GM23338 (cell line): ENCODE measurements at regions not wholly inside any gene's neighbourhood (a gene's known extent, or its start where the extent isn't known, plus 50 kb on each side); places are given as distances from the start of the nearest gene placed in this dataset.
"Not testable (repeated sequence)": the region's sequence is repeated elsewhere in the genome, so short reads cannot be mapped to it uniquely, and the experiment has no call there.

Experiments used
- EZH2 ChIP-seq: fragments of 200-600 bp; sonication (generic); IDR thresholded peaks from one replicate; pipeline ENCODE4 v1.8.0; 2017; ENCODE audit warnings: antibody characterized with exemption, mild to moderate bottlenecking, low read depth; ENCODE audit not compliant: unreplicated experiment
- TF ChIP-seq, protein P1 (sequence below), 2 experiments: fragments of 200-600 bp in 1 of 2; sonication (generic) in 1 of 2; conservative IDR thresholded peaks; 2 replicates each; pipeline versions ENCODE4 v1.5.1 to v1.6.1; 2016 to 2017; ENCODE audit warnings: antibody characterized with exemption in 2 of 2, low read depth in 2 of 2, mild to moderate bottlenecking in 2 of 2, moderate library complexity in 1 of 2

DNA sequence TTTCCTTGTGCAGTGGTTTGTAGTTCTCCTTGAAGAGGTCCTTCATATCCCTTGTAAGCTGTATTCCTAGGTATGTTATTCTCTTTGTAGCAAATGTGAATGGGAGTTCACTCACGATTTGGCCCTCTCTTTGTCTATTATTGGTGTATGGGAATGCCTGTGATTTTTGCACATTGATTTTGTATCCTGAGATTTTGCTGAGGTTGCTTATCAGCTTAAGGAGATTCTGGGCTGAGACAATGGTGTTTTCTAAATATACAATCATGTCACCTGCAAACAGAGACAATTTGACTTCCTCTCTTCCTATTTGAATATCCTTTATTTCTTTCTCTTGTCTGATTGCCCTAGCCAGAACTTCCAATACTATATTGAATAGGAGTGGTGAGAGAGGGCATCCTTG lies 90.1 kb upstream of the ZBED5 start:
- TF ChIP-seq, protein P1, sequence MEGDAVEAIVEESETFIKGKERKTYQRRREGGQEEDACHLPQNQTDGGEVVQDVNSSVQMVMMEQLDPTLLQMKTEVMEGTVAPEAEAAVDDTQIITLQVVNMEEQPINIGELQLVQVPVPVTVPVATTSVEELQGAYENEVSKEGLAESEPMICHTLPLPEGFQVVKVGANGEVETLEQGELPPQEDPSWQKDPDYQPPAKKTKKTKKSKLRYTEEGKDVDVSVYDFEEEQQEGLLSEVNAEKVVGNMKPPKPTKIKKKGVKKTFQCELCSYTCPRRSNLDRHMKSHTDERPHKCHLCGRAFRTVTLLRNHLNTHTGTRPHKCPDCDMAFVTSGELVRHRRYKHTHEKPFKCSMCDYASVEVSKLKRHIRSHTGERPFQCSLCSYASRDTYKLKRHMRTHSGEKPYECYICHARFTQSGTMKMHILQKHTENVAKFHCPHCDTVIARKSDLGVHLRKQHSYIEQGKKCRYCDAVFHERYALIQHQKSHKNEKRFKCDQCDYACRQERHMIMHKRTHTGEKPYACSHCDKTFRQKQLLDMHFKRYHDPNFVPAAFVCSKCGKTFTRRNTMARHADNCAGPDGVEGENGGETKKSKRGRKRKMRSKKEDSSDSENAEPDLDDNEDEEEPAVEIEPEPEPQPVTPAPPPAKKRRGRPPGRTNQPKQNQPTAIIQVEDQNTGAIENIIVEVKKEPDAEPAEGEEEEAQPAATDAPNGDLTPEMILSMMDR (conservative IDR thresholded peaks at IDR 0.05; ENCODE audit: low read depth in 2 of 2): not testable (repeated sequence)
- not testable (repeated sequence) for TF ChIP-seq EZH2
